HepG2 (cell line): ENCODE measurements at regions not wholly inside any gene's neighbourhood (a gene's known extent, or its start where the extent isn't known, plus 50 kb on each side); places are given as distances from the start of the nearest gene placed in this dataset.

ENCODE experiments used
- ARID3A ChIP-seq: IDR thresholded peaks from 2 replicates; pipeline ENCODE4 v1.6.1; 2012; ENCODE audit warnings: low read depth, low read length, improper control_type of control experiment
- CHD4 ChIP-seq: fragments of 200-600 bp; sonication (generic); IDR thresholded peaks from 2 replicates; pipeline ENCODE4 v1.7.0; 2017; ENCODE audit warnings: mild to moderate bottlenecking, low read length, borderline replicate concordance
- ELF3 ChIP-seq: IDR thresholded peaks from 2 replicates; pipeline ENCODE4 v1.6.1; 2016; ENCODE audit warnings: missing genetic modification reagents, missing compliant biosample characterization
- FOSL2 ChIP-seq: sonication (generic); formaldehyde crosslinking; IDR thresholded peaks from 2 replicates; pipeline ENCODE4 v1.4.0; 2020; ENCODE audit warnings: missing genetic modification reagents
- GABPB1 ChIP-seq: IDR thresholded peaks from 2 replicates; pipeline ENCODE4 v1.6.1; 2016; ENCODE audit warnings: mild to moderate bottlenecking, missing genetic modification reagents, moderate library complexity, missing compliant biosample characterization
- HIC2 ChIP-seq: sonication (generic); formaldehyde crosslinking; IDR thresholded peaks from 2 replicates; pipeline ENCODE4 v1.9.0; 2022; ENCODE audit warnings: low read depth, missing genetic modification reagents
- JUN ChIP-seq: sonication (generic); formaldehyde crosslinking; IDR thresholded peaks from 2 replicates; pipeline ENCODE4 v1.4.0; 2020; ENCODE audit warnings: mild to moderate bottlenecking, missing genetic modification reagents
- KDM3A ChIP-seq: IDR thresholded peaks from 2 replicates; pipeline ENCODE4 v1.6.1; 2018; ENCODE audit warnings: low read depth, missing compliant biosample characterization
- NR2F6 ChIP-seq, 2 experiments: IDR thresholded peaks; 2 replicates each; pipeline ENCODE4 v1.6.1; 2016; ENCODE audit warnings: antibody characterized with exemption in 1 of 2, mild to moderate bottlenecking in 1 of 2
- RAD51 ChIP-seq: fragments of 450-650 bp; IDR thresholded peaks from 2 replicates; pipeline ENCODE4 v1.6.1; 2016; ENCODE audit warnings: borderline replicate concordance
- SRY ChIP-seq: sonication (generic); formaldehyde crosslinking; IDR thresholded peaks from 2 replicates; pipeline ENCODE4 v1.8.0; 2022; ENCODE audit warnings: mild to moderate bottlenecking, missing genetic modification reagents
- STAT5B ChIP-seq: sonication (generic); formaldehyde crosslinking; IDR thresholded peaks from 2 replicates; pipeline ENCODE4 v1.4.0; 2020; ENCODE audit warnings: missing genetic modification reagents
- TCF7 ChIP-seq: sonication (generic); IDR thresholded peaks from 2 replicates; pipeline ENCODE4 v1.6.1; 2016; ENCODE audit warnings: antibody characterized with exemption, low read depth
- ZBTB40 ChIP-seq, 2 experiments: fragments of 450-650 bp in 1 of 2; sonication (generic) in 1 of 2; formaldehyde crosslinking in 1 of 2; IDR thresholded peaks; 2 replicates each; pipeline versions ENCODE4 v1.6.1 to v1.8.0; 2016 to 2022; ENCODE audit warnings: antibody characterized with exemption in 1 of 2, mild to moderate bottlenecking in 1 of 2, missing genetic modification reagents in 1 of 2
- ZNF460 ChIP-seq: sonication (generic); formaldehyde crosslinking; IDR thresholded peaks from 2 replicates; pipeline ENCODE4 v1.5.1; 2020; ENCODE audit warnings: missing genetic modification reagents, mild to moderate bottlenecking, borderline replicate concordance
- ZNF496 ChIP-seq: sonication (generic); formaldehyde crosslinking; IDR thresholded peaks from 2 replicates; pipeline ENCODE4 v1.8.1; 2023; ENCODE audit warnings: mild to moderate bottlenecking, moderate library complexity, missing genetic modification reagents; ENCODE audit not compliant: insufficient replicate concordance
- ZNF598 ChIP-seq: sonication (generic); formaldehyde crosslinking; IDR thresholded peaks from 2 replicates; pipeline ENCODE4 v1.5.1; 2020; ENCODE audit warnings: mild to moderate bottlenecking, missing genetic modification reagents, borderline replicate concordance
- ZNF614 ChIP-seq: IDR thresholded peaks from 2 replicates; pipeline ENCODE4 v1.6.1; 2018; ENCODE audit warnings: missing biosample characterization, missing genetic modification reagents, inconsistent platforms, borderline replicate concordance
- ZNF629 ChIP-seq: sonication (generic); formaldehyde crosslinking; conservative IDR thresholded peaks from 2 replicates; pipeline ENCODE4 v1.5.0; 2020; ENCODE audit warnings: missing genetic modification reagents

- TF ChIP-seq ZBTB40 (IDR thresholded peaks at IDR 0.05) (no peak), ZBTB40 (CRISPR knock-in tag; IDR thresholded peaks at IDR 0.05) (no peak), RAD51 (no peak), ZNF460 (CRISPR knock-in tag) (no peak), ELF3 (CRISPR knock-in tag) (peak; percentile 52; the same call in 1 of the 2 replicates), GABPB1 (CRISPR knock-in tag) (no peak), ARID3A (peak; percentile 60), SRY (no peak), TCF7 (0 out of 2 replicates have a peak, but pooled peaks have one; percentile 9), ZNF614 (0 out of 2 replicates have a peak, but pooled peaks have one; percentile 64), HIC2 (CRISPR knock-in tag) (no peak), ZNF496 (CRISPR knock-in tag) (no peak), FOSL2 (peak; percentile 98), JUN (CRISPR knock-in tag) (peak; percentile 68; the same call in 1 of the 2 replicates), NR2F6 (IDR thresholded peaks at IDR 0.05) (peak; percentile 81), NR2F6 (CRISPR knock-in tag; IDR thresholded peaks at IDR 0.05) (peak; percentile 84), ZNF629 (CRISPR knock-in tag) (no peak), ZNF598 (CRISPR knock-in tag) (no peak), STAT5B (CRISPR knock-in tag) (no peak), KDM3A (no peak), CHD4 (no peak; the same call in 1 of the 2 replicates)
Observed at GRCh38 chr5:74946471-74946870, 80.3 kb upstream of the FAM169A start (continued).
